ENCODE measurements at regions not wholly inside any gene's neighbourhood (a gene's known extent, or its start where the extent isn't known, plus 50 kb on each side); places are given as distances from the start of the nearest gene placed in this dataset.
A peak's percentile ranks its signal among the peaks of the same experiment; 100 is the strongest.
"Not testable (repeated sequence)": the region's sequence is repeated elsewhere in the genome, so short reads cannot be mapped to it uniquely, and the experiment has no call there.

DNA sequence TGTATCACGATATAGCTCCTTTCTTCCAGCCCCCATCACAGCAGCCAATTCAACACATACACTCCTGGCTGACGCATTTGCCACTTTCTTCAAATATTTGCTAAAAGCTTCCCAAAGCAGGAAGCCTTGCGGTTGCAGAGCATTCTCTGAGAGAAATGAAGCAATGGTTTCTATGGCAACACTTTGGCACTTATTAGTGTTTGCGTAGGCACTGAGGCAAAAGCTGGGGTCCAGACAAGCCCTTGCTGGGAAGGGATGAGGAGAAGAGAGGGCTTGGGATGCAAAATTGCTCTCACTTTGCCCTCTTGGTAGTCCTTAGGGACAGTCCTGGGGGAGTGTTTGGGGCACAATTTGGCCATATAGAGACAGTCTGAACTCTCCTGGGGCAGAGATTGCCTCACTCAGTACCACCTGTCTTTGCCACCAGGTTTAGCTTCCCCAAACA is 55.0 kb upstream of the PAK3 start:
- peak in 4 of 6 experiments; percentile 2 to 36 (median 28) for DNase-seq

DNA sequence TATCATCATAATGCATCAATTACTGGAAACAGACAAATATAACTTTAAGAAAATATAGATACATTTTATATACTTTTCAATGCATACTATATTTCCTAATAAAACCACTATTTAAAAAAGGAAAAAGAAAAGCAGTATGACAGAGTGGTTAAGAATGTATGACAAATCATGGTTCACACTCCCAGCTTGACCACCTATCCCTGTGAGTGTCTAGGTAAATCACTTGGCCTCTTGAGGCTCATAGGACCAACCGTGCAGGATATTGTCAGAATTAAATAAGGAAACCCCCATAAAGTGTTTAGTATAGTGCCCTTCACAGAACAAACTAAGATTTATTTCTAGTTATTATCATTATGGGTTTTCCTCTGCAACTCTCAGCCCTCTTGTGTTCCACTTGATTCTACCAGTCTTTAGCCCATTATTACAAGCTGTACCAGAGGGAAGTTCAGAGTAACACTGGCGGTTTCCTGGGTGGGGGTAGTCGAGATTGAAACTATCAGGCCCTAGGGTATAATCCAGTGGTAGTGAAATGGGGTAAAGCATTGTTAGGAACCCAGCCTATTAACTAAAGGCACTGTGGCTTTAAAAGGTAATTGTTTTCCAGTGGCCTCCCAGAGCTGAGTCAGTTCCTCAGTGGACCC is 55.5 kb upstream of the PAK3 start:
- DNase-seq: no peak

DNA sequence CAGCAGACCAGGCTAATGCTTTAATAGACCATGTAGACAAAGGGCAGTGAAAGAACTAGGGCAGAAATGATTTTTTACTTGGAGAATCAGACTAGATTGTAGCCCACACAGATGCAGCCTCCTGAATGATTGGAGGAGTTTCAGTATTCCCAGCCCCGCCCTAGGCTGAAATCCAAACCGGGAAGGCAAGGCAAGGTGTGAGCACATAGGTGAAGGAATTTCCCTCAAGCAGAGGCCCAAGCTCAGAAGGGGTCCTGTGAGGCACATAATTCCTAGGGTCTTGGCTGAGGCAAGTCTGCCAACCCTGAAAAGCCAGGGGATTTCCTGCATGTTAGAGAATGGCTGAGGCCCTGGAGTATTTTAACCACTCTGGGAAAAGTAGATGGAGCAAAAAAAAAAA is 56.4 kb upstream of the PAK3 start:
- DNase-seq: no peak

DNA sequence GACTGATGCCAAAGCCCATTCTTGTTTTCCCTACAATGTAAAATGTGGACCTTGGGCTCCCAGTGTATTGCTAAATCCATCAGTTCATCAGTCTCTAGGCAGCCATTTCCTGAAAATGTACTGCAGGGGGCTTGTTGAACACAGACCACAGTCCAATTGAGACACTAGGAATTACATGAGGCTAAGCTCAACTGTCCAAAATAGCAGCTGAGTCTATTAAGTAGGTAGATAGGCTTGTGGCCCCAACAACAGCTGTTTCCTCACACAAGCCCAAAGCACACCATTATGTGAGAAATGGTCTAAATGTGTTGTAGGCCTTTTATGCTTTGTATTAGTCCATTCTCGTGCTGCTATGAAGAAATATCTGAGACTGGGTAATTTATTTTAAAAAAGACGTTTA is 60.0 kb upstream of the PAK3 start:
- no peak for DNase-seq

DNA sequence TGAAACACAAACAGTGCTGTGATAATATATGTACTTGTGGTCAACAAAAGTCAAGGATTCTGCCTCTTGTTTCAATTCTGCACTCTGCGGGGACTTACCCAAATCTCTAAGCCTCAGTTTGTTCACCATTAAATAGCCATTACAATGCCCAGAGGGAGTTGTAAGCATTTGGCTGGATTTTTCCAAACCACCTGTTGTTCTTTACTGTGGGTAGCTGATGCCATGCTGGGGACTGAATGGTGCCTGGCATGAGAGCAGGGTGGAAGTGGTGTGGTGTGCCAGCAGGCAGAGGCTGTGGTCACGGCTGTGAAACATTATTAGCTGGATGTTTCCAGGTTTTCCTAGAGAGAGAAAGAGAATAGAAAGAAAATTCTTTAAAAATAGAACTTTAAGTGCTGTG is 60.7 kb upstream of the PAK3 start:
- DNase-seq: no peak

DNA sequence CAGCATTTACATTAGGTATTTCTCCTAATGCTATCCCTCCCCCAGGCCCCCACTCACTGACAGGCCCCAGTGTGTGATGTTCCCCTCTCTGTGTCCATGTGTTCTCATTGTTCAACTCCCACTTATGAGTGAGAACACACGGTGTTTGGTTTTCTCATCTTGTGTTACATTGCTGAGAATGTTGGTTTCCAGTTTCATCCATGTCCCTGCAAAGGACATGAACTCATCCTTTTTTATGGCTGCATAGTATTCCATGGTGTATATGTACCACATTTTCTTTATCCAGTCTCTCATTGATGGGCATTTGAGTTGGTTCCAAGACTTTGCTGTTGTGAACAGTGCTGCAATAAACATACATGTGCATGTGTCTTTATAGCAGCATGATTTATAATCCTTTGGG is 73.0 kb upstream of the PAK3 start:
- not testable (repeated sequence) for DNase-seq

DNA sequence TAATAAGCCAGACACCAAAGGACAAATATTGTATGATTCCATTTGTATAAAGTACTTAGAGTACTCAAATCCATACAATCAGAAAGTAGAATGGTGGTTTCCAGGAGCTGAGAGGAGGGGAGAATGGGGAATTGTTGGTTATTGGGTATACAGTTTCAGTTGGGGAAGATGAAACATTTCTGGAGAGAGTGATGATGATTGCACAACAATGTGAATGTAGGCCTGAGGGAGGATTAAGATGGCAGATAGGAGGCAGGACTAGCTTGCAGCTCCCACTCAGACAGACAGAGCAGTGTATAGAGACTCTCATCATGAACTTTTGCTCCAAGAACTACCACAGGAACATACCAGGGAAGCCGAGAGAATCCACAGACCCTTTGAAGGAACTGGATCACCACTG is 75.7 kb upstream of the PAK3 start:
- no peak for DNase-seq

DNA sequence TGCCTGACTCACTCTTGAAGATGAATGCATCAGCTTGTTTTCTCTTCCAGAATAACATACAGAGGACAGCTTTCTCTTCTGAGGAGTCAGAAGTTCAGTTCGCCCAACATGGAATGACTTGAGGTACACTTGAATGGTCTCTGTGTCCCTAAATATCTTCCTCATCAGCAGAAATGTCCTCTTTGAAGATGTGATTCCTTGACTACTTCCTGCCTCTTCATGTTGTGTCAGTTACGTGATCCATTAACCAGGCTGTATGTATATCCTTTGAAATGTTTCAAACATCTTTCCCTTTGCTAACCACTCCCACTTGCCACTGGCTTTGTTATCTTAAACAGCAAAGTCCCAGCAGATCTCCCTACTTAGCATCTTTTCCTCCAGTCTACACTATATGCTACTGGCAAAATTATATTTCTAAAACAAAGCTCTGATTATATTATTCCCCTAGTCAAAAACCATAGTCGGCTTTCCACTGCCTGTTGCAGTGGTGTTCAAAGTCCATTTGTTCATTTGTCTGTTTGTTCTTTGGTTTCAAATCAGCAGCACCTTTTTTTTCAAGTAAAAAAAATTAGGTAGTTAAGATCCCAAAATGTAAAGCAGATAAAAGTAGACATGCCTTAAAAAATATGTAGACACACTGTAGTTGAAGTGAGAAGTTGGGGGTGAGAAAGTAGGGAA is 82.1 kb upstream of the PAK3 start:
- no peak for DNase-seq

DNA sequence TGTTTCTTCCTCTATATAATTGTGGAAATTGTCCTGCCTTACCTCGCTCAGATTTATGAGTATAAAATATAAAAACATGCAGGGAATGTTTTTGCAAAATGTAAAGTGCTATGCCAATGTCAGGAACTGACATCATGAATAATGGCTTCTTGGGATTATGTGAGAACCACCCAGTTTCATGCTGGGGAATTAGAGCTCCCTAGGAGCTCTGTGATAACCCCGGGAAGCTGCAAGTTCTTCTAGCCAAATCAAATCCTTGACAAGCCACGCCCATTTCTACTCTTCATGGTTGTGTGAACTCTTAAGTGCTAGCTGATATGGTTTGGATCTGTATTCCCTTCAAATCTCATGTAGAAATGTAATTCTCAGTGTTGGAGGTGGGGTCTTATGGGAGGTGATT is 85.9 kb upstream of the PAK3 start:
- no peak for DNase-seq

DNA sequence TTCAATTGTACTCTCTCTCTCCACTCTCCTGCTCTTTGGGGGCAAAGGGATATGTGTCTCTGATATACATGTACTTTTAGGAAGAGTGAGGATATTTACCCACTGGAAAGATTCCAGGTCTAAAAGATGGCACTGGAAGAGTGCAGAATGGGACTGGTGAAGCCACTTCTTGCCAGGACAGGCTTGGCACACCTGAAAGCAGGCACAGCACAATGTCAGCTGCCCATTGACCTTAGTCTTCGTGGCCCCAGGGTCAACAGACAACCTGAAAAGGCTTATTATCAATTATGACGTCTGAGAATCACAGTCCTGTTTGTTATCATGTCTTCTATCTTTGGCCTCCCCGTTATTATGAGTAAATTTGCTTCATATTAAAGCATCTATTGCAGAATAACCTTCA is 86.7 kb upstream of the PAK3 start:
- DNase-seq: no peak

DNA sequence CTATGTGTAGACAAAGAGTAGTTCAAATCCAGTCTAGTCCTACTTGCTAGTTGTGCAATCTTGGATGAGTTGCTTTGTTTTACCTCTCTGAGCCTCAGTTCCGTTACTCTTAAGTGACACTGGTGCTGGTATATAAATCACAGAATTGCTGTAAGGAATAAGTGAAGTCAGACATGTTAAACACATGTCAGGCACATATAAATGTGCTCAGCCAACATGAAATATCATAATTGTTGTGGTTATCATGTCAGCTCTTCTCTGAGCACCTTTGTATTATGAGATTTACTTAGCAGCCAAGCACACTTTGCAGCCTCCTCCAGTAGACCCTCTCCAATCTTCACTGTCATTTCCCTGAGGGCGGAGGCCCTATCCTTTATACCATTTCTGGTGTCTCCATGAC is 87.9 kb upstream of the PAK3 start:
- no peak for DNase-seq

DNA sequence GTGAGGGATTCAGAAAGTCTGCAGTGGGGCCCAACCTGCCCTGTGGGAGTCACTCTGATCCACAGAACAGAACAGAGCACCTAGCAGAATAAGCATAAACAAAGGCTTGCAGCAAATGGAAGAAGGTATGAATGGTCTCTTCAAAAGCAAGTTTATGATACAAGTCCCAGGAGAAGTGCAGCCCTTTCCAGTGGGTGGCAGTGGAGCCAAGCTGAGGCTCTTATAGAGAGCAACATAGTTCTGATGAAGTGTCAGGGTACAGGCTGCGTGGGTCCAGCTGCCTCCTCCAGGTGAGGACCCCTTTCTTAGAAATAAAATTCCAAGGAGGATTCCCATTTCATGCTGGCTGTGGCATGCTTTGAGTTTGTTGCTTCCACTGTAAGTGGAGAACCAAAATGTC is 88.8 kb upstream of the PAK3 start:
- DNase-seq: no peak

DNA sequence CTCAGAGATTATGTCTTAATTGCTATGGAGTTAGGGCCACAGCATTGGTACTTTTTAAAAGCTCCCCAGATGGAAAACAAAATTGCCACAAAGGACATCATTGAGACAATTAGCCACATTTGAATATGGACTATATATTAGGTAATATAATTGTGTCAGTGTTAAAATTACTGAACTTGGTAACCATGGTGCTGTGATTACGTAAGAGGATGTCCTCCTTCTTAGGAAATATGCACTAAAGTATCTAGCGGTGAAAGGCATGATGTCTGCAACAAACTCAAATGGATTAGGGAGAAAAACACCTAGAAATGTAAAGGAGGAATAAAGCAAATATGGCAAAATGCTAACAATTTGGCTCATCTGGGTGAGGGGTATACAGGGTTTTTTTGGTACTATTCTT is 89.9 kb upstream of the PAK3 start:
- DNase-seq: no peak

DNA sequence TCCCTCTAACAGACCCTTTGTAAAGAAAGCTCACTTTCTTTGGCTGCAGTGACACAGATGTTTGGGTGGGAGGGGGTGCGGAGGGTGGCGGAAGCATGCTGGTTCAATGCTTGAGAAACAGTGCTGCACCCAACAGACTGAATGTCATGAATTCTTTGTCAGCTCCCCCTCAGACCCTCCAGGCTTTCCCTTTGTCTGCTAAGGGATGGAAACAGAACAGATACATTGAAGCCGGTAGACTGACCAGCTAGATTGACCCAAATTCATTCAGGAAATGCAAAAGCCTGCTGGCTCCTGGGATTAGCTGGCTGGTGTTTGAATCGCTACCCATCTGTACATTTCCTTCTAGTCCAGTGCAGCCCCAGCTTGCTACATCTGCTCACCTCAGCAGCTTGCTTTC is 90.8 kb upstream of the PAK3 start:
- no peak for DNase-seq

DNA sequence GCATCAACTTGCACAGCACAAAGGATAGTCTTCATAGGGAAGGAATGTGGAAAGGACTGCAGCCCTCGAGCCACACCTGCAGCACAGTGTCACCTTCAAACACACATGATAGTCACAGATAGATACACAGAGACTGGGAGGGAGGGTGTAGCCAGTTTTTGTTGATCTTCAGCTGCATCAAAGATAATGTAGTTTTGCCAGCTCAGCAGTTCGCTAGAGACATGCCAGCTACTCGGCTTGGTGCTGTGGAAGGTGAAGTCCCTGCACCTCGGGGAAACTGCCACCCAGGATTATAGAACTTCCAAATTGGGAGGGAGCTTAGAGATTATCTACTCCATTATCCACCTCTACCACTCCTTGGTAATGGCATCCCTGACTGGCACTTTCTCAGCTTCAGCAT is 92.9 kb upstream of the PAK3 start:
- no peak for DNase-seq

DNA sequence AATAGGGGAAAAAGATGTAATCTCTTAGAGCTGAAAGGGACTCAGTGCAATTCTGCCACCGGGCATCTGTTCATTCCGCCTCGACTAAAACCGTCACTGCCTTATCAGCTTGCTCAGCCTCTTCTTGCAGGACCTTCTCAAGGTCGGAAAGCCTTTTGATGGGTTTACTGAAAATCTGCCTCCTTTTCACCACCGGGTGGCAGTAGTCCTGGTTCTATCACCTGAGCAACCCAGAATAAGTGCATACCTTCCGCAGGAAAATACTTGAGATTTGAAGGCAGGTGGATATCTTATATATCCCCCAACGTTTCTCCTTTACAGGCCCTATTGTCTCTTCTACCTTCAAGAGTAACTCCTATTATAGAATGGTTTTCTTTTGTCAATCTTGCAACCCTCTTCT is 103.4 kb upstream of the PAK3 start:
- peak in 4 of 6 experiments; percentile 0 to 14 (median 2) for DNase-seq

DNA sequence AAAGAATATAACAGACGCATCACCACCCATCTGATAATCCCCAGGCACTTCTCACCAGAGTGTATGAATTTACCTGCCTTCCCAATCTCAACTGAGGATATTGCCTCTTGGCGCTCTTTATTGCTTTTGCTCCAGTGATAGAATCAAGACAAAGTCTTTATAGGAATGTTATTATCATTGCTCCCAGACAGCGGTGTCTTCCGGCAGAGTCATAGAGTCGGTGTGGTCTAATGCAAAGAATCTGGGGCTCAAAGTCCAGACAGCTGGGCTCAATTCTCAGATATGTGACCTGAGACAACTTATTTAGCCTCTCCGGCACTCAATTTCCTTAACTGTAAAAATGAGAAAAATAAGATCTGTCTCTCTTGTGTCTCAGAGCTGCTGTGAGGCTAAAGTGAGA is 106.1 kb upstream of the PAK3 start:
- DNase-seq: no peak

DNA sequence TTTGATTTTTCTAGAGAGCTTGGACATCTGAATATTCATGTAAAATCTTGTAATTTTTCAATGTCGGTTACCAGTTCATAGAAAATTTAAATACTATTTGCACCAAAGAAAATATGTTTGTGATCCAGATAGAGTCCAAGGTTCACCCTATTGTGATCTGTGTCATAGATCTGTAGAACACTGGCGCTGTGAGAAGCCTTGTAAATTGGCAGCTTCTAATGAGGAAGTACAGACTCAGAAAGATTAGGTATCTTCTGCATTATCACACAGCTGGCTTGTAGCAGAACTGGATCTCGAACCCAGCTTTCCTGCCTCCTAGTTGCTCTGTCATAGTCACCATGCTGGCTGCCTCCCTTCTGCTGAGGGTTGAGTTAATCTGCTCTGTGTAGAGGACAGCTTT is 106.5 kb upstream of the PAK3 start:
- DNase-seq: no peak

DNA sequence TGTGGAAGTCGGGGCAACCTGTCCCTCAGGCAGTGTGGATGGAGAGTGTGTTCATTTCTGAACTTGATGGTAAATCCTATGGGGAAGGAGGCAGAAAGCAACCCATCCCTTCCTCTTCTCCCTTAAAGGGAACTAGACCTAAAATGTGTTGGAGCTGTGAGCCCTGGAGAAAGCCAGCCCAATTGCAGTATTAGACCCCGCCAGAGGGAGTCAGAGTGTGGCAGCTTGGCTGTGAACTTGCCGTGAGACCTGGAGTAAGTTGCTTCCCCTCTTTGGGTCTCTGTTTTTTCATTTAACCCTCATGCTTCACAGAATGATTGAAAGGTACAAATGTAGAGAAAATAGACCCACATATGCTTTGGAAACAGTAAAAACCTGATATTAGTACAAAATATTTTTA is 108.7 kb upstream of the PAK3 start:
- no peak for DNase-seq

DNA sequence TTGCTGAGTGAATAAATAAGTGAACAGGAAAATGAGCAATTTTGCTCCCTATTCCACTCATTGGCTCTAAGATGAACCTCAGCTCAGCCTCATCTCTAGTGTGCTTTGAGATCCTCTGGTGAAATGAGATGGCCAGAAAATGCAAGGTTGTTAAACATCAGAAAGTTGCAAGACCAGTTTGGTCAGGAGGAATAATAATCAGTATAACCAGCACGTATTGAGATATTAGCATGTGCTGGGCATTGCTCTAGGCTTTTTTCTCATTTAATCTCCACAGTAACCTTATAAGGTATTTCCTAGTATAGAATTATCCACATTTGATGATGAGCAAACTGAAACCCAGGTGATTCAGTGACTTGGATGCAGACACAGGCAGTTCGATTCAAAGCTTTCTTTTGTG is 110.5 kb upstream of the PAK3 start:
- no peak for DNase-seq

DNA sequence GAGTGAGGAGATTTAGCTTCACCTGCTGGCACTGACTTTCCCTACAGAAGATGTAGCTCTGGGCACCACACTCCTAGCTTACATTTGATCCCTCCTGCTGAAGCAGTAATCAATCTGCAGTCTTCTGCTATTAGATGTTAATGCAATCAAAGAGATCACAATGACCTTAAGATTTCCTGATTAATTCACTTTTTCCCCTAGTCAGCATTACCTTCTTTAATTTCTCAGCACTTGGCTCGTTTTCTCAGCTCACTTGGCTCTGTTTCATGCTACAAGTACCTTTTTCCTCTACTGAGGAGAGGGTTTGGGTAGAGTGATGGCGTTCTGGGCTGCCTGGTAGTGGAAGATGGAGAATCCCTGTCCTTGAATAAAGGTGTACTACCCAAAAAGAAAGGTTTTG is 113.0 kb upstream of the PAK3 start:
- no peak for DNase-seq

DNA sequence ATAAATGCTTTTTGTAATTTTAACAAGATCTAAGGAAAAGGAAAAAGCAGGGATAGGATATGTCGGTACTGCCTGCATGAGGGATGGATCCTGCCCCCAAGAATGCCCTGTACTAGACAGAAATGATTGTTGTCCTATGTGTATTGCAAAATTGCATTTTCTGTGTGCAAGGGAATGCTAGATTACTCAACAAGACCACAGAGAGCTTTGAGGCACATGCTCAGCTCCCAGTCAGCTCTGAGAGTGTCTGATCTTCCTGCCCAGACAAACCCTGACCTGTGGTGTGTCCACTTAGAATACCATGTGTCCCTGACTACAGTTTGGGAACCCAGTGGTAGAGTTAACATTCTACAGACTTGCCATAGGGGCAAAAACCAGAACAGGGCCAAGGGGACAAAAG is 129.2 kb upstream of the PAK3 start:
- DNase-seq: no peak

DNA sequence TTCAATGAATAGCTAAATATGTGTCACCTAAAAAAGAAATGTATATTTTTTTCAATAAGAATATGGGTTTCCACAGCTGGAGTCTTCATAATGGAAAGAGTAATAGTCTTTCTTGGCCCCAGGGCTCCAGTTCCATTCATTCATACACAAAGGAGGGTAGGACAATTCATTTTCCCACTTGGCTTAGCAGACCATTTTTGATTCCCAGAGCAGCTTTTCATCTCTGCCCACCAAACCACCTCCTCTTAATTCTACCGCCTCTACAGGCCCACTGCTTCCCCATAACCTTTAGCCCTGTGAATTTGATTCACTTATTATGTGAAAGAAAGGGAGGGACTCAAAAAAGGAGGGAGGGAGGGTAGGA is 129.9 kb upstream of the PAK3 start:
- no peak for DNase-seq

DNA sequence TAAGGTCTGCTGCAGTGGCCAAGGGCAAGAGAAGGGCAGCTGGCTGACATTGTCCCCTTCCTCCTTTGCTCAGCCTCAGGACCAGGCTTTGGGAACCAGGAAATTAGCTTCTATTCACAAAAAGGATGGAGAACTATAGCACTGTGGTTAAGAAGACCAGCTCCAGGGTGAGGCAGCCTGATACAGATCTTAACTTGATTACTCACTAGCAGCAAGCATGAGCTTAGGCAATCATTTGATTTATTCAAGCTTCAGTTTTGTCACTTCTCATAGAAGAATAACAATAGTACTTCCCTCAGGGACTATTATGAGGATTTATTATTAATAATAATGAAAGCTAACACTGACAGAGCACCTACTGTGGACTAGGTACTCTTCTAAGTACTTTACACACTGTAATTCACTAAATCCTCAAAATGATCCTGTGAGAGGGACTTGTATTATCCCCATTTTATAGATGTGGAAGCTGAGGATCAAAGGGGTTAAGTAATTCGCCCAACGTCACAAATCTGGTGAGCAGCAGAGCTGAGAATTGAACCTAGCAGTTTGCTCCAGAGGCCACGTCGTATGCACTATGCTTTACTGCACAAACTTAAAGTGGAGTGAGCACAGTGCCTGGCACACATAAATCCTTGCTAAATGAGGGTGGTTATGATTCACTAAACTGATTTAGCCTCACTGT is 130.4 kb upstream of the PAK3 start:
- DNase-seq: no peak

DNA sequence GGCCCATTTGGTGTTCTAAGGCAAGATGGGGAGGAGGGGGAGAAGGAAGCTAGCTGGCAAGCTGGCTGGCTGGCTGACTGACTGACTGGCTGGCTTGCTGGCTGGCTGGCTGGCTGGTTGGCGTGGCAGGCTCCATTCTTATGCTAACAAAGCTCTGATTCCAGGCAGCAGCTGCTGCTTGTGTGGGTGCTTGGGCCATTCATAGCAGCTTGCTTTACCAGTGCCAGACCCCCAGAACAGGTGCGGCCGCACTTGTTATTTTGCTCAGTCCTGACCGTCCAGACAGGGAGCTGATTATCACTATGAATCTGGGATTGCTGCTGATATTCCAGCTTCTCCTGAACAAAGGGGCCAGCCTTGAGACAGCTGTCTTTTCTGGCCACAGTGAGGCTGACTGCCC is 131.2 kb upstream of the PAK3 start:
- DNase-seq: no peak
